MM.1S (cell line): ENCODE measurements at regions not wholly inside any gene's neighbourhood (a gene's known extent, or its start where the extent isn't known, plus 50 kb on each side); places are given as distances from the start of the nearest gene placed in this dataset.

Experiments used
- CTCF ChIP-seq: fragments of 300-600 bp; sonication (generic); IDR thresholded peaks from 2 replicates; pipeline ENCODE4 v1.5.1; 2016; ENCODE audit warnings: antibody characterized with exemption, low read length, mixed read lengths
- EZH2 ChIP-seq: fragments of 300-600 bp; sonication (generic); optimal IDR thresholded peaks from 2 replicates; pipeline ENCODE3; 2017; ENCODE audit warnings: low read depth, mild to moderate bottlenecking, antibody characterized with exemption, low read length, mixed read lengths
- EZH2phosphoT487 ChIP-seq: fragments of 300-600 bp; sonication (generic); IDR thresholded peaks from 2 replicates; pipeline ENCODE4 v1.6.1; 2018; ENCODE audit warnings: antibody characterized with exemption, low read length

GRCh38 chr6:44006123-44006871, 121.0 kb downstream of the MRPL14 start:
- TF ChIP-seq CTCF (no peak), EZH2phosphoT487 (no peak), EZH2 (no peak)
